Duodenal mucosa (tissue), 2 donors: ENCODE measurements at regions not wholly inside any gene's neighbourhood (a gene's known extent, or its start where the extent isn't known, plus 50 kb on each side); places are given as distances from the start of the nearest gene placed in this dataset.
A peak's percentile ranks its signal among the peaks of the same experiment; 100 is the strongest.

Source experiments
- H3K27ac ChIP-seq: one replicate; pipeline ENCODE4 v1.7.0; 2013; ENCODE audit warnings: low read depth, low read length
- H3K27me3 ChIP-seq, 2 donors: one replicate each; pipeline ENCODE4 v1.7.0; 2013; ENCODE audit warnings: low read length in 2 of 2, control low read depth in 1 of 2; ENCODE audit not compliant: insufficient read depth in 2 of 2, control insufficient read depth in 1 of 2
- H3K36me3 ChIP-seq, 2 donors: one replicate each; pipeline ENCODE4 v1.7.0; 2013; ENCODE audit warnings: low read length in 2 of 2, control low read depth in 1 of 2; ENCODE audit not compliant: insufficient read depth in 2 of 2, control insufficient read depth in 1 of 2
- H3K4me1 ChIP-seq, 2 donors: one replicate each; pipeline ENCODE4 v1.7.0; 2013; ENCODE audit warnings: low read length in 2 of 2, control low read depth in 1 of 2; ENCODE audit not compliant: insufficient read depth in 2 of 2, control insufficient read depth in 1 of 2
- H3K4me3 ChIP-seq, 2 donors: one replicate each; pipeline ENCODE4 v1.7.0; 2013; ENCODE audit warnings: low read length in 2 of 2, low read depth in 1 of 2
- H3K9ac ChIP-seq, 2 donors: one replicate each; pipeline ENCODE4 v1.7.0; 2013; ENCODE audit warnings: low read length in 2 of 2, low read depth in 1 of 2
- H3K9me3 ChIP-seq, 2 donors: one replicate each; pipeline ENCODE4 v1.7.0; 2013; ENCODE audit warnings: low read length in 2 of 2, control low read depth in 1 of 2; ENCODE audit not compliant: control insufficient read depth in 1 of 2

GRCh38 chr12:68460236-68460635, 128.1 kb upstream of the MDM1 start:
- Histone ChIP-seq H3K27ac (no peak overlapping the region), H3K27me3 (no peaks in the 10 kb centered on the region), H3K4me3 (no peak overlapping the region), H3K9me3 (no peaks in the 10 kb centered on the region), H3K36me3 (no peaks in the 10 kb centered on the region), H3K9ac (no peak overlapping the region), H3K4me1 (peaks cover under 1 to 5% of the 10 kb centered on the region in 2 donors)

- no peak overlapping the region for H3K4me3 ChIP-seq
- H3K27me3 ChIP-seq, result no peaks in the 10 kb centered on the region
- H3K27ac ChIP-seq, result no peak overlapping the region
- no peak overlapping the region for H3K9ac ChIP-seq
- H3K36me3 ChIP-seq, result no peaks in the 10 kb centered on the region
- no peaks in the 10 kb centered on the region for H3K4me1 ChIP-seq
- H3K9me3 ChIP-seq, result no peaks in the 10 kb centered on the region
These were observed 129.5 kb upstream of the MDM1 start for GRCh38 chr12:68461645-68462044.

GRCh38 chr12:68462803-68463202, 130.6 kb upstream of the MDM1 start:
- no peaks in the 10 kb centered on the region for H3K27me3 ChIP-seq
- peak overlapping the region; percentile 18 to 57 for H3K4me3 ChIP-seq
- no peak overlapping the region for H3K27ac ChIP-seq
- no peaks in the 10 kb centered on the region for H3K4me1 ChIP-seq
- H3K9me3 ChIP-seq, result no peaks in the 10 kb centered on the region
- H3K36me3 ChIP-seq, result no peaks in the 10 kb centered on the region
- H3K9ac ChIP-seq, result no peak overlapping the region

GRCh38 chr12:68465227-68465626, 133.1 kb upstream of the MDM1 start:
- no peaks in the 10 kb centered on the region for H3K27me3 ChIP-seq
- H3K36me3 ChIP-seq, result no peaks in the 10 kb centered on the region
- no peaks in the 10 kb centered on the region for H3K4me1 ChIP-seq
- no peak overlapping the region for H3K4me3 ChIP-seq
- H3K27ac ChIP-seq, result no peak overlapping the region
- H3K9ac ChIP-seq, result no peak overlapping the region
- no peaks in the 10 kb centered on the region for H3K9me3 ChIP-seq

GRCh38 chr12:68467514-68467913, 135.4 kb upstream of the MDM1 start:
- no peak overlapping the region for H3K9ac ChIP-seq

GRCh38 chr12:68468036-68468435, 135.9 kb upstream of the MDM1 start:
- no peaks in the 10 kb centered on the region for H3K4me1 ChIP-seq
- H3K9me3 ChIP-seq, result no peaks in the 10 kb centered on the region
- no peaks in the 10 kb centered on the region for H3K36me3 ChIP-seq
- H3K9ac ChIP-seq, result no peak overlapping the region
- H3K4me3 ChIP-seq, result no peak overlapping the region
- H3K27ac ChIP-seq, result no peak overlapping the region
- no peaks in the 10 kb centered on the region for H3K27me3 ChIP-seq

More at GRCh38 chr12:68467514-68467913, 135.4 kb upstream of the MDM1 start:
- no peaks in the 10 kb centered on the region for H3K36me3 ChIP-seq
- no peak overlapping the region for H3K4me3 ChIP-seq
- no peaks in the 10 kb centered on the region for H3K27me3 ChIP-seq
- H3K9me3 ChIP-seq, result no peaks in the 10 kb centered on the region
- H3K27ac ChIP-seq, result no peak overlapping the region
- no peaks in the 10 kb centered on the region for H3K4me1 ChIP-seq

GRCh38 chr12:68469113-68469512, 137.0 kb upstream of the MDM1 start:
- Histone ChIP-seq H3K9ac (no peak overlapping the region), H3K27ac (no peak overlapping the region), H3K4me1 (no peaks in the 10 kb centered on the region), H3K9me3 (no peaks in the 10 kb centered on the region), H3K36me3 (no peaks in the 10 kb centered on the region), H3K4me3 (no peak overlapping the region), H3K27me3 (no peaks in the 10 kb centered on the region)

GRCh38 chr12:68470664-68471328, 138.6 kb upstream of the MDM1 start:
- H3K27me3 ChIP-seq, result no peaks in the 10 kb centered on the region
- no peak overlapping the region for H3K9ac ChIP-seq
- H3K36me3 ChIP-seq, result no peaks in the 10 kb centered on the region
- H3K27ac ChIP-seq, result no peak overlapping the region
- H3K9me3 ChIP-seq, result no peaks in the 10 kb centered on the region
- no peak overlapping the region for H3K4me3 ChIP-seq
- no peaks in the 10 kb centered on the region for H3K4me1 ChIP-seq

- Histone ChIP-seq H3K4me1 (no peaks in the 10 kb centered on the region), H3K27me3 (no peaks in the 10 kb centered on the region), H3K36me3 (no peaks in the 10 kb centered on the region), H3K27ac (no peak overlapping the region), H3K4me3 (no peak overlapping the region), H3K9me3 (no peaks in the 10 kb centered on the region), H3K9ac (no peak overlapping the region)
These were observed 136.1 kb upstream of the RAP1B start for GRCh38 chr12:68474467-68475204.

- Histone ChIP-seq H3K27me3 (no peaks in the 10 kb centered on the region), H3K36me3 (no peaks in the 10 kb centered on the region)
These were observed 133.9 kb upstream of the RAP1B start for GRCh38 chr12:68476794-68477193.

More at GRCh38 chr12:68476794-68477193, 133.9 kb upstream of the RAP1B start:
- no peak overlapping the region for H3K4me3 ChIP-seq
- H3K4me1 ChIP-seq, result no peaks in the 10 kb centered on the region
- no peaks in the 10 kb centered on the region for H3K9me3 ChIP-seq
- no peak overlapping the region for H3K27ac ChIP-seq
- no peak overlapping the region for H3K9ac ChIP-seq
